ENCODE measurements at regions not wholly inside any gene's neighbourhood (a gene's known extent, or its start where the extent isn't known, plus 50 kb on each side); places are given as distances from the start of the nearest gene placed in this dataset.

- H3K9me3 ChIP-seq, result no peaks in the 10 kb centered on the region
- no peak for DNase-seq (ENCODE audit: low spot score)
- H3K36me3 ChIP-seq, result no peaks in the 10 kb centered on the region
- no peak overlapping the region for H3K4me3 ChIP-seq
- H3K27me3 ChIP-seq, result no peaks in the 10 kb centered on the region
- H3K4me1 ChIP-seq, result no peaks in the 10 kb centered on the region
- no peak for TF ChIP-seq CTCF (IDR thresholded peaks at IDR 0.05)
- H3K27ac ChIP-seq, result no peak overlapping the region
Measured at GRCh38 chr6:133034509-133035206, 206.5 kb upstream of the EYA4 start.

- no peaks in the 10 kb centered on the region for H3K4me1 ChIP-seq
- no peak for DNase-seq (ENCODE audit: low spot score)
- H3K4me3 ChIP-seq, result no peak overlapping the region
- peak in 1 of 2 donors; percentile 51 for TF ChIP-seq CTCF (IDR thresholded peaks at IDR 0.05)
- no peaks in the 10 kb centered on the region for H3K36me3 ChIP-seq
- H3K9me3 ChIP-seq, result no peaks in the 10 kb centered on the region
- H3K27me3 ChIP-seq, result no peaks in the 10 kb centered on the region
- H3K27ac ChIP-seq, result no peak overlapping the region
Measured at GRCh38 chr6:133040094-133040802, 200.9 kb upstream of the EYA4 start.

GRCh38 chr6:133040803-133041419 lies 200.2 kb upstream of the EYA4 start:
- Histone ChIP-seq H3K27ac (peak overlapping the region in 1 of 2 donors; percentile 17), H3K4me1 (no peaks in the 10 kb centered on the region), H3K36me3 (no peaks in the 10 kb centered on the region), H3K4me3 (no peak overlapping the region), H3K27me3 (no peaks in the 10 kb centered on the region), H3K9me3 (no peaks in the 10 kb centered on the region)
- no peak for DNase-seq (ENCODE audit: low spot score)
- TF ChIP-seq CTCF (IDR thresholded peaks at IDR 0.05), result no peak

- no peaks in the 10 kb centered on the region for H3K27me3 ChIP-seq
Measured at GRCh38 chr6:133042550-133043120, 198.5 kb upstream of the EYA4 start.

GRCh38 chr6:133046576-133046975 lies 194.6 kb upstream of the EYA4 start:
- no peak for DNase-seq (ENCODE audit: low spot score)
- Histone ChIP-seq H3K4me1 (no peaks in the 10 kb centered on the region), H3K27me3 (no peaks in the 10 kb centered on the region), H3K4me3 (no peak overlapping the region), H3K9me3 (no peaks in the 10 kb centered on the region), H3K36me3 (no peaks in the 10 kb centered on the region), H3K27ac (peak overlapping the region in 1 of 2 donors; percentile 75)
- no peak for TF ChIP-seq CTCF (IDR thresholded peaks at IDR 0.05)

More at GRCh38 chr6:133042550-133043120, 198.5 kb upstream of the EYA4 start:
- Histone ChIP-seq H3K36me3 (no peaks in the 10 kb centered on the region), H3K9me3 (no peaks in the 10 kb centered on the region), H3K4me3 (no peak overlapping the region), H3K4me1 (no peaks in the 10 kb centered on the region), H3K27ac (no peak overlapping the region)
- TF ChIP-seq CTCF (IDR thresholded peaks at IDR 0.05), result no peak
- no peak for DNase-seq (ENCODE audit: low spot score)
